Glomerular visceral epithelial cell (primary cell): ENCODE measurements at regions not wholly inside any gene's neighbourhood (a gene's known extent, or its start where the extent isn't known, plus 50 kb on each side); places are given as distances from the start of the nearest gene placed in this dataset.
"Not testable (repeated sequence)": the region's sequence is repeated elsewhere in the genome, so short reads cannot be mapped to it uniquely, and the experiment has no call there.

Experiments used
- DNase-seq: peaks from one replicate; pipeline ENCODE4 v3.0.0-alpha.2; 2016; ENCODE audit errors: extremely low spot score

DNA sequence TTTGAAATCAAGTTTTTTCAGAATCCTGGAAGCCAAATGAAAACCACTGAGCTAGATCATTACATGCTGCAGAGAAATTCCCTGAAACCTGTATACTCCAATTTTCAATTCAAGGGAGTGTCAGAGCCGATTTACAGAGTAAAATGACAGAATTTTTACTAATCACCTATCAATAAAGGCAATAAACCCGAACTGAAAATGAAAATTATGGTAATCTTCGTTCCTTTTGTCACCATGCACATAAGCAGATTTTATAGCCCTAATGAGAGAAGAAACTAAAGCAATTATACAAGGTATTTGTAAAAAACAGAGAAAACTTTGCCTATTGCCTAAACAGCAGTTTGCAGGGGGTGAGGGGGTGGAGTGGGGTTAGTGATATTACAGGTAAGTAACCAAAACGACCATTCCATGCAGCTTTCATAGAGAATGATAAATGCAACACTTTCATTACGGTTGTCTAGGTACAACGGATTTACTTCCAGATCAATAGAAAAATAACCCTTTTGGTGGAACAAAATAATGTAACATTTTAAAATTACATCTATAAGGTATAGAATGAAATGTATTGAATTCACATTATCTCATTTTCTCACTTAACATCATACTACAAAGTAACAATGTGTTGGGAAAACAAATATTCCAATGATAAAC is 115.2 kb upstream of the BEND6 start:
- DNase-seq = no peak

DNA sequence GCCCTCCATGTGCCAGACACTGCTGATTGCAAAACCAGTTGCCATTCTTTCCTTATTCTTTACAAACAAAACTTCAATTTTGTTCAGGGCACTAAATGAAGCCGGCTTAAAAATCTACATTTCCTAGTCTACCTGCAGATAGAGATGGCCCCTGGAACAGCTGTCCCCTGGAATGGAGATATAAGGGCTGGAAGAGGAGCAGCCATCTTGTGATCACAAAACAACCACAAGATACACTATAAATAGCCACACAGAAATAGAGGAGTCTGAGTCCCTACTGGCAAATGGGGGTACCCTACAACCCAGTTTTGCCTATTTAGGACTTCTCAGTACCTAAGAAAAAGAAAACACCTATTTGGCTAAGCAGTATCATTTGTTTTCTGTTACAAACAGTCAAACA is 115.9 kb upstream of the BEND6 start:
- DNase-seq = no peak

- DNase-seq = no peak
These were observed 116.8 kb upstream of the BEND6 start for GRCh38 chr6:56838016-56838555.

DNA sequence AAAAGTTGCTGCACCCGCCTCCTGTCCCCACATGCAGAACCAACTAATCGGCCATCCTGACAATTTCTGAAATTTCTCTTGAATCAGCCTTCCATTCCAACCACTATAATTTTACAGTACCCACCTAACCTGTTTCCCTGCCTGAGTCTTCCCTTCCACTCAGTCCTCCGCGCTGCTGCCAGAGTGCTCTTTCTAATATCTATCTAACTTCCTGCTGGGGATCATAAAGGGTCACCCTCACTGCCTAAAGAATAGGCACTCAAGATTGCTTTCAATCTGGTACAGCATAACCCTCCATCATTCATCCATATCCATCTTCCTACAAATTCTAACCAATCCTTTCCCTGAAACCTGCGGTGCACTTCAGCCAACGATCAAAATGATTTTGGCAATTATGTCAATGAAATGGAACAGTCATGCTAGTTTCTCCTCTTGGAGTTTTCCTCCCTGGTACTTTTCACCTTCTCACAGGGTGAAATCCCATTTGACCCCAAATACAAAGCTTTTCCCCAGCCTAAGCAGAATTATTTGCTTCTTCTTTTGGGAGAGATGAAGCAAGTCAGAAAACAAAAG is 117.5 kb upstream of the BEND6 start:
- DNase-seq = no peak

GRCh38 chr6:56835612-56836011 is 119.3 kb upstream of the BEND6 start:
- DNase-seq = no peak

DNA sequence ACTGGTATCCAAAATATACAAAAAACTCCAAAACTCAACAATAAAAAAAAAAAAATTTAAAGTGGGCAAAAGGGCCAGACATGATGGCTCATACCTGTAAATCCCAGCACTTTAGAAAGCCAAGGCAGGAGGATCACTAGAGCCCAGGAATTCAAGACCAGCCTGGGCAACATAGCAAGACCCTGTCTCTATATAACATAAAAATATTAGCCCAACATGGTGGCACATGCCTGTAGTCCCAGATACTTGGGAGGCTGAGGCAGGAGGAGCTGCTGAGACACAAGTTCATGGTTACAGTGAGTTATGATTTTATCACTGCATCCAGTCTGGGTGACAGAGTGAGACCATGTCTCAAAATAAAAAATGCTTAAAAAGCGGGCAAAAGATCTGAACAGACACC is 121.0 kb upstream of the BEND6 start:
- DNase-seq = no peak

GRCh38 chr6:56833127-56833791 is 121.6 kb upstream of the BEND6 start:
- DNase-seq = no peak

GRCh38 chr6:56832225-56832624 is 122.7 kb upstream of the BEND6 start:
- no peak for DNase-seq

- DNase-seq = no peak
These were observed 123.6 kb upstream of the BEND6 start for GRCh38 chr6:56831334-56831733.

DNA sequence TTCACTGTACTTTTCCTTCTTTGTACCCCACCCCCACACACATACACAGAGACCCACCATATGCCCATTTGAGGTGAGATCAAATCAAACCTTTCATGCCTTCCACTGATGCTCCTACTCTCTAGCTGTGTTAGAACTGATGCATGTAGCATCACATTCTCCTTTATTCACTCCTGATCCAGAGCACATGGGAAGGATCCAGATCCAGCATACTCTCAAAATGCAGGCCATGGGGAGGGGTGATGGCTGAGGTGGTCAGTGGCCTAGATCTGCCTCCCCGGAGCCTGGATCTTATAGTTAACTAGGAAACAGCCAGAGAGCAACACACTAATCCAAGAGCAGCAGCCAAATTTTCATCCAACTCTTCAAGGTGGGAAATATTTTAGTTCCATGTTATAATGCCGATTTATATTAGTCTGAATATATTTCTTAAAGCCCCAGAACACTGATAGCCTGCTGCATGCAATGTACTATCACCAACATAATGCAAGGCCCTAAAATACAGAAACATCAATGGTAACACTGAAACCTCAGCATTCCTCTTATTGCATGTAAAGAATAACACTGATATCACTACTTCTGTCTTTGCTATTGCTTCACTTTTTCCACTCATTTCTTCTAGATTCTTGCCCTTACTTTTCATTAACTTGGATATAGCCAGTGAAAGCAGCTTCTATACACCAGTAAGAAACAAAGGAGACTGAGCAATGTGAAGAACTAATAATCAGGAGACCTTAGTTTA is 126.8 kb upstream of the BEND6 start:
- no peak for DNase-seq

DNA sequence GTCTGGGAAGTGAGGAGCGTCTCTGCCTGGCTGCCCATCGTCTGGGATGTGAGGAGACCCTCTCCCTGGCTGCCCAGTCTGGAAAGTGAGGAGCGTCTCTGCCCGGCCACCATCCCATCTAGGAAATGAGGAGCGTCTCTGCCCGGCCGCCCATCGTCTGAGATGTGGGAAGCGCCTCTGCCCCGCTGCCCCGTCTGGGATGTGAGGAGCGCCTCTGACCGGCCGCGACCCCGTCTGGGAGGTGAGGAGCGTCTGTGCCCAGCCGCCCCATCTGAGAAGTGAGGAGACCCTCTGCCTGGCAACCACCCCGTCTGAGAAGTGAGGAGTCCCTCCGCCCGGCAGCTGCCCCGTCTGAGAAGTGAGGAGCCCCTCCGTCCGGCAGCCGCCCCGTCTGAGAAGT is 130.5 kb upstream of the BEND6 start:
- DNase-seq = not testable (repeated sequence)

- DNase-seq = no peak
These were observed 133.9 kb upstream of the BEND6 start for GRCh38 chr6:56821005-56821432.

DNA sequence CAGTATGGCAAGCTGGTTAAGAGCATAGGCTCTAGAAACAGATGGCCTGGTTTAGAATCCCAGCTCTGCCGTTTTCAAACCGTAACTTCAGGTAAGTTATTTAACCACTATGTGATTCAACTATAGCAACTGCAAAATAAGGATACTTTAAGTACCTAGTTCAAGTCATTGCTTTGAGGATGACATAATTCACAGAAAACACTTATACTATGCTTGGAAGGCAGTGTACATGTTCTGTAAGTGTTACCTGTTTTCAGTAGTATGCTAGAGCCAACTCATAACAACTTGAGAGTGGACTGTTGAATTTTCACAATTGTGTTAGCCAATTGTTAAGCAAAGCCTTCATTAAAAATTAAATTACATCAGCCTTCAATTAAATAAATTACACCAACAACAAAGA is 134.8 kb upstream of the BEND6 start:
- no peak for DNase-seq

- no peak for DNase-seq
These were observed 135.3 kb upstream of the BEND6 start for GRCh38 chr6:56819604-56820003.

- DNase-seq = no peak
These were observed 138.5 kb upstream of the BEND6 start for GRCh38 chr6:56816370-56816769.

DNA sequence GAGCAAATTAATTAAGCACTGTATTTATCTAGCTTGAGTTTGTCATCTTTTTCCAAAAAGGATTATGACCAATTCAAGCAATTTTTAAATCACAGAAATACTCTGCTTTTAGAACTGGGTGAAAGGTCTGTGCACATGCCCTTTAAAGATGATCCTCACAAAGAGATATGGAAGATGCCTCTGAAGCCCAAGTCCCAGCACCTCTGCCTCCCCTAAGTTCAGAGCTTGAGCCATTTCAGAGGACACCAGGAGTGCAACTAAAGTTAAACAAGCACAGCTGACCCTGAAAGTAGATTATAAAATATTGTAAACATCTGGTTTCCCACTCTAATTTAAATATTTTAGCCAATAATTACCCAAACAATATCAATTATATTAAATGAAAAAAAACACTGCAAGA is 139.5 kb upstream of the BEND6 start:
- DNase-seq = no peak

- no peak for DNase-seq
These were observed 140.1 kb upstream of the BEND6 start for GRCh38 chr6:56814802-56815201.

DNA sequence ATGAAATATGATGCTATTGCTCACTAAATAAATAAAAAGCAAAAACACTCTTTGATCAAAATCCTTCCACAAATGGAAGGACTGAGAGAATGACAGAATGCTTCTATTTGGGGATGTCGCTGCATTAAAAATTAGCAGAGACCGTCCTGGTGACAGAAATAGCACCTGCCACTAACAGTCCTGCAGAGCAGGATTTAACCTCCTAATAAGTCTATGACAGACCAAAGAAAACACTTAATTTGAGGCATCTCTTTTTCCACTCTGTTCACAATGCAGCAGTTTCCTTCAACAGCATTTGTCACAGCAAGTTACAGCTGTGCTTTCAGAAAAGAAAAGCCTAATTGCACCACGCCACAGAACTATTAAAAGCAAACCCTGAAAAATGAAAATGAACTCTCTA is 140.6 kb upstream of the BEND6 start:
- DNase-seq = no peak

DNA sequence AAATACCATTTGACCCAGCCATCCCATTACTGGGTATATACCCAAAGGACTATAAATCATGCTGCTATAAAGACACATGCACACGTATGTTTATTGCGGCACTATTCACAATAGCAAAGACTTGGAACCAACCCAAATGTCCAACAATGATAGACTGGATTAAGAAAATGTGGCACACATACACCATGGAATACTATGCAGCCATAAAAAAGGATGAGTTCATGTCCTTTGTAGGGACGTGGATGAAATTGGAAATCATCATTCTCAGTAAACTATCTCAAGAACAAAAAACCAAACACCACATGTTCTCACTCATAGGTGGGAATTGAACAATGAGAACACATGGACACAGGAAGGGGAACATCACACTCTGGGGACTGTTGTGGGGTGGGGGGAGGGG is 142.1 kb upstream of the BEND6 start:
- DNase-seq = not testable (repeated sequence)

- peak; percentile 16 for DNase-seq
These were observed 146.0 kb upstream of the BEND6 start for GRCh38 chr6:56808871-56809359.

DNA sequence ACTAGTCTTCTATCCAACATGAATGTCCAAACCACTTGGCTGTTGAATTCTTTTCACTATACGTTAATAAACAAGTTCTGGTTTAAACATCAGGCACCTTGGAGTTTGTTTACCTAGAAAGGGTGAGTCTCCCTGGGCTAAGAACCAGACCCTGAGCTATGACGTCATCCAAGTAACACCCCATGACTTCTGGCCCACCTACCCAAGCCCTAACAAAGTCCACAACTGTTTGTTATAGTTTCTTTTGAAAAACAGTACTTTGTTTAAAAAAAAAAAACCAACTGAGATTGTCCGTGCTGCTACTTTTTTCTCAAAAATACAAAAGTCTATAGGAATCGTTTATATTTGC is 146.9 kb upstream of the BEND6 start:
- no peak for DNase-seq

DNA sequence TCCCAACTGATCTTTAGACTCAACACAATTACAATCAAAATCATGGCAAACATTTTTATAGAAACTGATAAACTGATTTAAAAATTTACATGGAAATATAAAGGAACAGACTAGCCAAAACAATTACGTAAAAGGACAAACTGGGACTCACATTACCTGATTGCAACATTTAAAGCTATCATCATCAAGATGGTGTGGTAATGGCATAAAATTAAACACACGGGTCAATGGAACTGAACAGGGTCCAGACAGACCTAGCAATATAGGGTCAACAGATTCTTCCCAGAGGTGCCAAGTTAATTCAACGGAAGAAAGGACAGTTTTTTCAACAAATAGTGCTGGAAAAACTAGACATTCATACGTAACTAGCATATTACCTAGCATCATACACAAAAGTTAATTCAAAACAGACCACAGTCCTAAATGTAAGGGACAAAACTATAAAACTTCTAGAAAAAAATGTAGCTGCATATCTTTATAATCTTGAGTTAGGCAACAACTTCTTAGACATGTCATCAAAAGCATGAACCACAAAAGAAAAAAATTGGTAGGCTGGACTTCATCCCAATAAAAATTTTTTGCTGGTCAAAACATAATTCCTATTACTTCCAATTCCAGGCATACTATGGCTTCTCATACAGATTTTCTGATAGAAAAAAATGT is 147.4 kb upstream of the BEND6 start:
- DNase-seq = no peak
